NCI-H345 treated with DMSO at 0.1 percent for 48 hours (cell line): ENCODE measurements at regions not wholly inside any gene's neighbourhood (a gene's known extent, or its start where the extent isn't known, plus 50 kb on each side); places are given as distances from the start of the nearest gene placed in this dataset.
"Not testable (repeated sequence)": the region's sequence is repeated elsewhere in the genome, so short reads cannot be mapped to it uniquely, and the experiment has no call there.

Experiments
- DNase-seq: peaks from one replicate; lab custom pipeline; 2025; ENCODE audit not compliant: unreplicated experiment; lab: John Stamatoyannopoulos, UW

DNA sequence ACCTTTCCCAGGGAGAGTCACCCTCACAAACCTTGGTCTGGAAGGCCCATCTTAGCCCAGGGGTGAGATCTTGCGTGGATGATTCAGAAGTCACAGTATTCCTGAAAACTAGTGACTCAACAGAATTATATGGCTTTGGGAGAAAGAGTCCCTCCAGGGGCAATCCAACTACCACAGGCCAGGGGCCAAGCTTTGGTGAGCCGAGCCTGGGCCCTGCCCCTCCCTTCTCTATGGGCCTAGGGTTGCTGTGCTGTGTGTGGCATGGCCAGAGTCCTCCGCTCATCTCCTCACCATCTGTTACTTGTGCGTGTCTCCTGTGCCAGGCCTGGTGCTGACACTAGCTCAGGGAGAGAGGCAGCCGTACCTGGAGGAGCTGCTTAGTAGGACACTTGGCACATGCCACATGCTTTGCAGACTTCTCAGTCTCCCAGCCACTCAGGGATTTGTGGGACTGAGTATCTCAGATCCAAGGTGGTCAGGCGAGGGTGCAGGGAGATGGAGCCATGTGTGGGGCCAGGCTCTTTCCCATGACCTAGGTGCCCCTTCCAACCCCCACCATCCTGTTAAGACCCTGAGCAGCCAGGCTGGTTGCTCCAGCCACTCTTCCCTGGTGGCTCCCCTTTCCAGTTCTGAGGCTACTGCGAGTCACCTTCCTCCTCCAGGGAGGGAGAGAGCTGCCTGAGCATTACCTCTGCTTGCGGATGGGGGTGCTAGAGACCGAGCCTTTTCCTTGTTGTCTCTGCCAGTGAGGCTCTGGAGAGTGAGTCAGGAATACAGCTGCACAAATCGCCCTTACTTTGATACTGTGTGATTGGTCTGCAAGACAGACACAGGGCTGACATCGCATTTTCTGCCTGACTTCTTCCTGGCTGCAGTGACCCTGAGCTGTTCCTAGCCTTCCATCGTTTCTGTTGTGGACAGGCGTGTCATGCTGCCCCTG, 94.1 kb downstream of the SLC25A47 start:
- DNase-seq: no peak

DNA sequence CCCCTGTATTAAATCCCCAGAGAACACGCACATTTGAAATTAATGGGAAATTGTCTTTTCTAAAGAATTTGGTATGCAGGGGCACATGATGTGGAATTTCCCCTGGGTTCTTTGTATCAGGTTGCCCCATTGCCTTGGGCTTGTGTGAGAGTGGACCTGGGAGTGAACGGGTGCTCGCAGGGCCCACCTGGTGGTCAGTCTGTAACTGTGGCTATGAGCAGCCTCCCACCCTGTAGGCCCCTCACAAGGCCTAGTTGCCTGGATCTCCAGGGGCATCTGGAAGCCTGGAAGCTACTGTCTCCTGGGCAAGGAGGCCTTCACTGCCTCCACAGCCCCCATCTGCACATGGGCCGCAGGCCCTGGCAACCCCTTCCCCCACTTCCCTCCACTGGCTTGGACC, 96.7 kb downstream of the SLC25A47 start:
- no peak for DNase-seq

GRCh38 chr14:100421756-100422470, 98.8 kb downstream of the SLC25A47 start:
- DNase-seq: no peak

GRCh38 chr14:100422556-100423316, 99.6 kb downstream of the SLC25A47 start:
- DNase-seq: no peak

- no peak for DNase-seq
Observed at GRCh38 chr14:100423317-100424010, 100.3 kb downstream of the SLC25A47 start.

DNA sequence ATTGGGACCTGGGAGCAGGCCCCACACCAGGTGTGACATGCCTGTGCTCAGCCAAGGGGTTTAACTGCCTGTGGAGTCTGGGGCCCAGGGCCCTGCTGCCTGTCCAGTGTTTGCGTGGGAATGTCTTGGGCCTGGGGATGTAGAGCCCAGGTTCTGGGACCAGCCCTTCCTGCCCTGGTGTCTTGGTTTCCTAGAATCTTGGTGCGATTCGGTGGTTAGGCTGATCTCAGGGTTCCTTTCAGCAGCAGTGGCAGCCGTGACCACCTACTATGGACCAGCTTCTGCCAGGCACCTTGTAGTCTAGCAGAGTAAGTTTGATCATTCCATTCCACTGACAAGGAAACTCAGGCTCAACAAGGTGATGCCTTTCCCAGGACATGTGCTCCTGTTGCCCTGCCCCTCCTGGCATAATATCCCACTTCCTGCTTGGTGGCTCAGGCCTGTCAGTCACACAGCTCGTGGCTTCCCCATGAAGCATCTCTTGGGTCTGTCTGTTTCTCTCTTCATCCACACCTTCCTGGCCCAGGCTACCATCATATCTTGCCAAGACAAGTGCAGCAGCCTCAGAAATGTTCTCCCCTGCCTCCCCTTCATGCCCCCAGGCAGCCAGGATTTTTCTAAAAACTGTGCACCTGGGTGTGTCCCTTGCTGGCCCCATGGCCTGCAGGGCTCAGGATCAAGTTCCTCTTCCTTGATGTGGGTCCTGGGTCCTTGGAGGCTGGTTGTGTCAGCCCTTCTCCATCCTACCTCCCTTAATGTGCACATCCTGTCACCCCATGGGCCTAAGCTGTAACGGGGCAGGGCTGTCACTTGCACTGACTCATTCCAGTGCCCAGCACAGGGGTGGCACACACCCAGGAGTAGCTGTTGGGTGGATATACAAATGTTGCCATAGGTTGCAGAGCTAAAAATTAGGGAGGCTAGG, 101.6 kb downstream of the SLC25A47 start:
- no peak for DNase-seq

- no peak for DNase-seq
Observed at GRCh38 chr14:100425429-100425827, 102.3 kb downstream of the SLC25A47 start.

DNA sequence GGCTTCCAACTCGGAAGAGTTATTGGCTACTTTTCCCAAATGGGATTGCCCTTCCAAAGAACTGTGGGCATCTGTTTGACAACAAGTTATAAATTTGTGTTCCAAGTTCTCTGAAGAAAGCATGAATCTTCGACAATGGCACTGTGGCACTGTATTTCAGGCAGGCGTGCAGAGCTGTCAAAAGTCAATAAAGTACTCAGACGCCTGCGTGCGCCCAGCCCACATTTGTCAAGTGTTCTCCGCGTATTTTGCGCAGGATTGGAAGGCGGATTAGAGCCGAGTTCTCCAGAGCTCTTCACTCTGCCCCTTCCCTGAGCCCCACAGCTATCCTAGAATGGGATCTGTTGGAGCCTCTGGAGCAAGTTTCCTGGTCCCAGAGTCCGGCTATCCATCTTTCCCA, 103.2 kb downstream of the SLC25A47 start:
- no peak for DNase-seq

DNA sequence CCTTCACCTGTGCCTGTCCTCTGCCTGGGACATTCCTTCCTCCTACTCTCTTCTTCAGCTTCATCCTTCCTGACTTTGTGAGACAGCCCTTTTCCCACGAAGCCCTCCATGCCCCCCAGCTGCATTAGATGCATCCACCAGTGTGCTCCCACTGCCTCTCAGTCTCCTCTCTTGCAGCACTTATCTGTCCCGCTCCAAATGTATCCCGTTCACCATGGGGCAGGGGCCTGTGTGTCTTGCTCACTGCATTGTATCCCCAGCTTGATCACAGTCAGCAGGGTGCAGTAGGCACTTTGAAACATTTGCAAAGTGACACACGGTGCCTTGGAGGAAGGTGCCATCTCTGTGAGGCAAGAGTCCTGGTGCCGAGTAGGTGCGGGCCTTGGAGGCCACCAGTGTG, 104.0 kb downstream of the SLC25A47 start:
- no peak for DNase-seq

DNA sequence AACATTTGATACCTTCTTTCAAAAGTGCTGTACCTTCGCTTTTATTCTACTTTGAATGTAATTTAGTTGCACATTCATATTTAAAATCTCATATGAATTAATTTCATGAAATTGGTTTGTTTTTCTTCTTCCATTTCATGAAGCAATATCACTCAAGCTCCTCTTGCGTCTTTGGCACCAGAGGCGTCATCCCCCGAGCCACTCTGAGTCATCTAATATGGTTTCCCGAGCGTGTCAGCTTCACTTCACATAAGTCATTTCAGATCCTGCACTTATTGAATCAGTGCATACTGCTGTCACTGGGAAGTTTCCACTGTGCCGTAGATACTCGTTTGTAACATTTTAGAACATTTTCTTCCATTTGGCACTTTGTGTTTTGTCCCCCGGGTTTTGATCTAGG, 105.6 kb downstream of the SLC25A47 start:
- DNase-seq: no peak

- DNase-seq: no peak
Observed at GRCh38 chr14:100429537-100429936, 106.4 kb downstream of the SLC25A47 start.

DNA sequence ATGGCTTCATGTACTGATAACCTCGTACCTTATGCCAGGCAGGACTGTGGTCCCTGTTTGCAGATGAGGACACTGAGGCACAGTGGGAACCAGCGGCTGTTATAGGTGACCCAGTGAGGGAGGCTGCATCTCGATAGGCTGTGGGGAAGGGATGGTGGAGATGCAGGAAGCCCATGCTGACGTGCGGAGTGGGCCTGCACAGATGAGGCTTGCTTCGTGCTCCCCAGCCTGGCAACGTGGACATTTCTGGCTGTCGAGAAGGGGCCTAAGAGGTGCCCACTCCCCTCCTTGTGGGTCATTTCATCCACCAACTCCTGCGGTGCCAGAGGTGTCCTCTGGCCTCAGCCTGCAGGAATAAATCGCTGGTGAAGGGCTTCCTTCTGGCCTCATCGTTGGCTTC, 107.4 kb downstream of the SLC25A47 start:
- no peak for DNase-seq

- DNase-seq: not testable (repeated sequence)
Observed at GRCh38 chr14:100431461-100431860, 108.3 kb downstream of the SLC25A47 start.

- DNase-seq: no peak
Observed at GRCh38 chr14:100432652-100433427, 109.7 kb downstream of the SLC25A47 start.

DNA sequence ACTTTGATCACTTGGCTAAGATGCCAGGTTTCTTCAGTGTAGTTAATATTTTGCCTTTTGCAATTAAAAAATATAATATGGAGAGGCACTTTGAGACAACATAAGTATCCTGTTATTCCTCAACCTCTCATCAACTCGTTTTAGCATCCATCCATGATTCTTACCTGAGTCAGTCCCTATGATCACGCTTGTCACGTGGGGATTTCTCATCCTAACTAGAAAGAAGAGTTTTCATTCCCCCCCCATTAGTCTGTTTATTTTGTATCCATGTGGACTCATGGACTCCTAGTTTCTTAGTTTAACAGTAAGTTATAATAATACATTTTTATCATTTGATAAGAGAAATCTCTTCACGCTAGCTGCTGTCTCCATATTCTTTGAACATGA, 110.3 kb downstream of the SLC25A47 start:
- DNase-seq: no peak

GRCh38 chr14:100434033-100434601, 111.0 kb downstream of the SLC25A47 start:
- no peak for DNase-seq

- no peak for DNase-seq
Observed at GRCh38 chr14:100434911-100435438, 111.8 kb downstream of the SLC25A47 start.

GRCh38 chr14:100435459-100435858, 112.3 kb downstream of the SLC25A47 start:
- no peak for DNase-seq
